T1000 (cell line): ENCODE measurements at regions not wholly inside any gene's neighbourhood (a gene's known extent, or its start where the extent isn't known, plus 50 kb on each side); places are given as distances from the start of the nearest gene placed in this dataset.

Experiments used
- DNase-seq: peaks from one replicate; lab custom pipeline; 2025; ENCODE audit warnings: mixed read lengths; lab: John Stamatoyannopoulos, UW

DNA sequence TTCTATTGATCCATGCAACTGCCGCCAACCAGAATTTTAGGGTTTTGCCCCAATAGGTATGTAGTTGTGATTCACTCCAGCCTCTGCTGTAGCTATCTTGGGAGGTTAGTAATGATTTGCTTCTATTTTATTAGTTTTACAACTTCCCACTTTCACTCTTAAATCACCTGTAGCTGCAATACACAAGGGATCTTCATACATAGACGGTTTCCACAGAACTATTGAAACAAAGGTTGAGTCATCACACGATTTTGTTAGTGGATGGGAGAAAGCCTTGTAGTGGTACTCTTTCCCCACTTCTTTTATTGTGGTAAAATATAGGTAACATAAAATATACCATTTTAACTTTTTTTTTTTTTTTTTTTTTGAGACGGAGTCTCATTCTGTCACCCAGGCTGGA is 104.2 kb upstream of the SPRED2 start:
- no peak for DNase-seq

DNA sequence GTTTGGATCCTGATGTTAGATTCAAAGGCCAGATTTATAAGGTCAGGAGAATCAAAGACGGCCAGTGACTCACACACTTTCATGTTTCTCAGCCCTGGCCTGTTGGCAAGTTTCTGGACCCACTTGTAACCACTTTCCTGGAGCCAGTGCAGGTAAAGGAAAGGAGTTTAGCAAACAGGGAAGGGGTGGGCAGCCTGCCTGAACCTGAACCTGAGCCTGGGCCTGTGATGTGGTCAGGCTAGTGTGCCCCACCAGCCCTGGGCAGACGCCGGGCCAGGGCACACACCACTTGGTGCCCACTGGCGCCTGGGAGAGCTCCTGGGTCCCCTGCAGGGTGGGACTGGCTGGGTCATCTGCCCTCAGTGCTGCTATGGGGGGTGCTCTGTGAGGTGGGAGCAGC is 100.5 kb upstream of the SPRED2 start:
- DNase-seq, result no peak

GRCh38 chr2:65532326-65532725 is 99.9 kb upstream of the SPRED2 start:
- DNase-seq, result no peak

DNA sequence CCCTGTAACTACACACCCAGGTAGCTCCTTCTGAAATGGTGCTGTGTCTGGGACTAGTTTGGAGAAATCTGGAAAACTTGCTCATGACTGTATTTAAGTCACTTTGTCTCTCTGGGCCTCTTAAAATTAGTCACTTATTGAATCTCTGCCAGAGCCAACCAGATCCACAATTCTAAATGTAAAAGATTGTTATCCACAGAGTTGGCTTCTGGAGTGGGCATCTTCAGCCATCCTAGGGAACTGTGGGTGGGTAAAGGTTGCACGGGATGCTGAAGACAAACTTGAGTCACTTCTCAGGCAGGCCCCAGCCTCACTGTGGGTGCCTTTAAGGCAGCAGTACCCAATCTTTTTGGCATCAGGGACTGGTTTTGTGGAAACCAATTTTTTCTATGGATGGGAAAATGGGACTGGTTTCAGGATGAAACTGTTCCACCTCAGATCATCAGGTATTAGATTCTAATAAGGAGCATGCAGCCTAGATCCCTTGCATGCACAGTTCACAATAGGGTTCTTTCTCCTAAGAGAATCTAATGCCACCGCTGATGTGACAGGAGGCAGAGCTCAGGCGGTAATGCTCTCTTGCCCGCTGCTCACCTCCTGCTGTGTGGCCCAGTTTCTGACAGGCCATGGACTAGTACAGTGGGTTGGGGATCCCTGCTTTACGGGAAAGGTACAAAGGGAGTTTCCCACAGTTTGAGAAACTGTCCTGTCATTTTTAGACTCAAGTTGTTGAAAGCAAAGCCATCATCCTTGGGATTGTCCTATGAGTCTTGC is 98.3 kb upstream of the SPRED2 start:
- peak; percentile 39 for DNase-seq

DNA sequence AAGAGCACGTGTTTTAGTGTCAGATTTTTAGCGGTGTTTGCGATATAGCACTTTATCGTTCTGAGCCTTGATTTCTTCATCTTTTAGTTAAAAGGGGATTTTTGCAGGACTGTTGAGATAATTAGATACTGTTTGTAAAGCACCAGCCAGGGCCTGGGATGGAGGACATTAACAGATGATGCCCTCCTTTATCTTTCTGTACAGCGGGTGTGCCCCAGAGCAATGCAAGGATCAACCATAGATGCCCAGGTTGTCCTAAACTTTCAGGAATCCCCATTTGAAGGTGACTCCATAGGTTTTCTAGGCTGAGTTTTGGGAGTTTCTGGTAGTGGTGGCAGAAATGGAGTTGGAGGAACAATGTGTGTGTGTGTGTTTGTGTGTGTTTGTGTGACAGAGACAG is 97.0 kb upstream of the SPRED2 start:
- no peak for DNase-seq

DNA sequence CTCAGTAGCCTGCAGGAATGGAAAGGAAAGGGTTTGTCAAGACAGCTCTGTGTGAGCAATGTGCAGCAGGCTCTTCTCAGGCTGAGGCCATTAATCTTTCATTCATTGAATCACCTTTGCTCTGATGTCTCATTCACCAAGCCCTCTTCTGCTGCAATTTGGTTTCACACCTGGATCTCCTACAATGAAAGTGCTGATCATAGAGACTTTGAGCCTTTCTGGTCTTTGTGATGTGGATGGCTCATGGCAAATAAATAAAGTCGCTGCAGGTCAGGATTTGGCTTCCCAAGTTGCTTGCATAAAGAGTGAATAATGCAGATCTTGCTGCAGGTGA is 95.8 kb upstream of the SPRED2 start:
- no peak for DNase-seq

DNA sequence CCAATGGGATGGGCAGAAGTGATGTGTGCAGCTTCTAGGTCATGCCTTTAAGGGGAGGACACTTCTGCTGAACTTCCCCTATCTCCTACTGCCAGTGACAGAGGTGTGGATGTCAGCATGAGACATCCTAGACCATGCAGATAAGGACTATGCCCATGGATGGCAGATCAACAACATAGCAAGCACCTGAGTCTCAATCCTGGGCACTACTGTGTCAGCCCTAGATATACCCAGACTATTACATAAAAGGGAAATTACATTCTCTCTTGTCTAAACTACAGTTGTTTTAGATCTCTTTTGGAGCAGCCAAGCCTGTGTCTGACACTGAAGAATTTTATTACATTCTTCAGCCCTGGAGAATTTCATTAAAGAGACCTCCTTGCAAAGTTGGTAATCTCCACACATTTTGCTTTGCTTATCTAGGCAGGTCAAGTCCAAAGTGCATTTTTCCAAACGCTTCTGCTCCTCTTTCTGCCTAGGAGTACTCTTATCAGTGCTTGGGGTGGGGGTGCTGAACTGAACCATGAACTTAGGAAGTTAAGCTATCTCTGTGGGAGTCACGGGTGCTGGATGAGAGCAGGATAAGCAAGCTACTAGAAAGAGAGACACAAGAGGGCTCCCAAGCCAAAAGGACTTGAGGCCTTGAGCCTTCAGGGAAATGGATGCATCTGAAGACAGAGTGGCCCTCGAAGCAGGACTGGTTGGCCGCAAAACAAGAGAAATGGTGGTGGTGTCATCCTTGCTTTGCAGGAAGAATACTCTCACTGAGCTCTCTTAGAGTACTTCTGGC is 95.2 kb upstream of the SPRED2 start:
- DNase-seq, result no peak

- DNase-seq, result no peak
Measured at GRCh38 chr2:65525616-65526231, 93.3 kb upstream of the SPRED2 start.

DNA sequence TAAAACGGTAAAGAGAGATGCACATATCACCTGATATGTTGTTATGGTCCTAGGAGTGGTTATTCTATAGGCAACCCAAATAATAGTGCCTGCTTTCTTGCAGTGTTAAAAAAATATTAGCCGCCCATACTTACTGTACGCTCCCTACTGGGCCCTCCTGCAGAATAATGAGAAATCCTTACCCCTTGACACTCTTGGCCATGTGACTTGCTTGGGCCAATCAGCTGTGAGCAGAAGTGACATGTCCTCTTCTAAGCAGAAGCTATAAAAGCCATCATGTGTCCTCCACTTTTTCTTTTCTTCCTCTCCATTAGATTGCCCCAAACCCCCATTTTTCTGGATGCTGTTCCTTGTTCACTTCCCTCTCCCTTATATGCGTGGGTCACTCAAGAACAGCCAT is 90.5 kb upstream of the SPRED2 start:
- no peak for DNase-seq

GRCh38 chr2:65518751-65519150 is 86.4 kb upstream of the SPRED2 start:
- DNase-seq, result no peak

- no peak for DNase-seq
Measured at GRCh38 chr2:65514555-65515195, 82.3 kb upstream of the SPRED2 start.

DNA sequence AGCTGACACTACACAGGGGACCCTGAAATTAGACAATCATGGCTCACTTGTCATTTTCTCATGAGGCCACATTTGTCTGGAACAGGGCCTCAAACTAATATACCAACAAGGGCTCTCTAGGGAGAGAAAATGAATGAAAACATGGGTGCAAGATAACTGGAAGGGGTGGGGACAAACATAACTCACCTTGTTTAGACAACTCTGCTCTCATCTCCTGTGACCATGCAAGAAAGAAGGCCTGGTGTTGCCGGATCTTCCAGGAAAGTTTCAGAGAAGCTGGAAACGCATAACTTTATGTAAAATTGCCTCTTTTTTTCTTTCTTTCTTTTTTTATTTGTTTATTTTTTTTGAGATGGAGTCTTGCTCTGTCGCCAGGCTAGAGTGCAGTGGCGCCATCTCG is 80.4 kb upstream of the SPRED2 start:
- DNase-seq, result no peak

- no peak for DNase-seq
Measured at GRCh38 chr2:65511306-65511705, 78.9 kb upstream of the SPRED2 start.

DNA sequence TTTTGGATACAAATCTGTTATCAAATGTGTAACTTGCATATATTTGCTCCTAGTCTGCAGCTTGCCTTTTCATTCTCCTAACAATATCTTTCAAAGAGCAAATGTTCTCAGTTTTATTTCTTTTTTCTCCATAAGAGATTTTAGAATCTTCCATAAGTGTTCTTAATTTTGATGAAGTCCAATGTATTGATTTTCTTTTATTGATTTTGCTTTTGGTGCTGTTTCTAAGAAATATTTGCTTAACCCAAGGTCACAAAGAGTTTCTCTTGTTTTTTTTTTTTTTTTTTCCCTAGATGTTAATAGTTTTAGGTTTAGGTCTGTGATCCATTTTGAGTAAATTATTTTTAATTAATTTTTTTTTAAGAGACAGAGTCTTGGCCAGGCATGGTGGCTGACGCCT is 75.8 kb upstream of the SPRED2 start:
- DNase-seq, result no peak

- no peak for DNase-seq
Measured at GRCh38 chr2:65507102-65508069, 75.0 kb upstream of the SPRED2 start.

GRCh38 chr2:65504814-65505697 is 72.7 kb upstream of the SPRED2 start:
- DNase-seq, result no peak

- DNase-seq, result no peak
Measured at GRCh38 chr2:65504201-65504600, 71.8 kb upstream of the SPRED2 start.

DNA sequence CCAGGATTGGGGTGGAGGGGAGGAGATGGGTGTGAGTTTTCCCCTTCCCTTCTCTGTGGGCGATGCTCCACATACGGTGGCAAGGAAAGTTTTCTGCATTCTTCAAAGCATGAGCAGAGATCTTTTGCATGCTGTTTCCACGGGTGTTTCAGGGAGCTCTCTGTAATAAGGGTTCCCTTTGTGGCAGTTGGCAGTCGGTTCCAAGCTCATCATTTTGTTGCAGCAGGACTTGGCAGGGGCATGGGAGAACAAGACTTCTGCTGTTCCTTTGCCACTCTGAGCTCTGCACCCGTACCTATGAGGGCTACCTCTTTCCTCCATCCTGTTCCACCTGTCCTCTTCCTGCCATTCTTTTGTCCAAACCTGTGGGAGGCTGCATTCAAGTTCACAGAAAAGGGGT is 71.3 kb upstream of the SPRED2 start:
- no peak for DNase-seq

GRCh38 chr2:65501836-65502235 is 69.4 kb upstream of the SPRED2 start:
- DNase-seq, result no peak

GRCh38 chr2:65501074-65501473 is 68.7 kb upstream of the SPRED2 start:
- DNase-seq, result no peak
